ENCODE measurements at regions not wholly inside any gene's neighbourhood (a gene's known extent, or its start where the extent isn't known, plus 50 kb on each side); places are given as distances from the start of the nearest gene placed in this dataset.

DNA sequence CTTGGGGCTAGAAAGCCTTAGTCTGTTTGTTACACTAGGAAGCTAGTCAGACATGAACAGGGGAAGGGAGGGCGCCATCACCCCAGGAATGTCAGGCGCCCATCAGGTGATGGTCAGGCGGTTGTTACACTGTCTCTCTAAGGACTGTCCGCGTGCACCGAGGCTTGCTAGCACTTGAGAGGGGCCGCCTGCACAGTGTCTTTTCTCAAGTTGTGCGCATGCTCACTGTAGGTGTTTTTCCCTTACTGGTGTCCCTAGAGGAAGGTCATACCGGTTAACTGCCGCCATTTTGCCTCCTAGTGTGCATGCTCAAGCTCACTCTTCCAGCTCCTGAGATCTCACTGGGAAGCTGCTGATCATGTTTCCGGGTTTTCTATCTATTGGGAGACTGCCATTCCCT is 855.0 kb upstream of the TMEM132C start:
- Histone ChIP-seq H3K4me3 (ENCODE audit: low read depth in 1 of 2, low read length in 2 of 2) (no peak overlapping the region), H3K4me1 (ENCODE audit: control insufficient read depth in 1 of 2, insufficient read depth in 2 of 2, low read length in 2 of 2) (no peaks in the 10 kb centered on the region)

DNA sequence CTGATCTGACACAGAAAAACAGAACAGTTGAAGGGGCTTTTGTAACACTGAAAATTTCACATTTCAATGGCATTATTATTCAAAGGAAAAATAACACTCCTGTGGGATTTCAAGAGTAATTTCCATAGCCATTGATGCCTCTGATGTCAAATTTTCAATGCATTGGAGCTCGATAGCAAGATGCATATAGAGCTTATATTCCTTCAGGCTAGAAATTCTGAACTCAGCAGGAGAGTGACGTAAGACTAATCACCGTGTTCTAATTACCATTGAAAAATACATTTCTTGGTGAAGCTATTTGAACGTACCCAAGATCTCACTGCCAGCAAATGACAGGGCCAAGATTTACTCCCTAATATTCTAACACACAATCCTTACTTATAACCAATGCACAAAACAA is 854.1 kb upstream of the TMEM132C start:
- Histone ChIP-seq H3K9ac (ENCODE audit: low read depth in 1 of 2, low read length in 2 of 2) (no peak overlapping the region), H3K27ac (ENCODE audit: low read depth, low read length) (no peak overlapping the region), H3K4me3 (ENCODE audit: low read depth in 1 of 2, low read length in 2 of 2) (no peak overlapping the region), H3K9me3 (ENCODE audit: control insufficient read depth in 1 of 2, low read length in 2 of 2) (peaks cover 0 to 3% of the 10 kb centered on the region in 2 donors), H3K27me3 (ENCODE audit: control insufficient read depth in 1 of 2, insufficient read depth in 2 of 2, low read length in 2 of 2) (no peaks in the 10 kb centered on the region), H3K36me3 (ENCODE audit: control insufficient read depth in 1 of 2, insufficient read depth in 2 of 2, low read length in 2 of 2) (no peaks in the 10 kb centered on the region), H3K4me1 (ENCODE audit: control insufficient read depth in 1 of 2, insufficient read depth in 2 of 2, low read length in 2 of 2) (no peaks in the 10 kb centered on the region)

More for the DNA sequence above, 855.0 kb upstream of the TMEM132C start:
- Histone ChIP-seq H3K9me3 (ENCODE audit: control insufficient read depth in 1 of 2, low read length in 2 of 2) (no peaks in the 10 kb centered on the region), H3K9ac (ENCODE audit: low read depth in 1 of 2, low read length in 2 of 2) (no peak overlapping the region), H3K27ac (ENCODE audit: low read depth, low read length) (no peak overlapping the region), H3K36me3 (ENCODE audit: control insufficient read depth in 1 of 2, insufficient read depth in 2 of 2, low read length in 2 of 2) (no peaks in the 10 kb centered on the region), H3K27me3 (ENCODE audit: control insufficient read depth in 1 of 2, insufficient read depth in 2 of 2, low read length in 2 of 2) (no peaks in the 10 kb centered on the region)

DNA sequence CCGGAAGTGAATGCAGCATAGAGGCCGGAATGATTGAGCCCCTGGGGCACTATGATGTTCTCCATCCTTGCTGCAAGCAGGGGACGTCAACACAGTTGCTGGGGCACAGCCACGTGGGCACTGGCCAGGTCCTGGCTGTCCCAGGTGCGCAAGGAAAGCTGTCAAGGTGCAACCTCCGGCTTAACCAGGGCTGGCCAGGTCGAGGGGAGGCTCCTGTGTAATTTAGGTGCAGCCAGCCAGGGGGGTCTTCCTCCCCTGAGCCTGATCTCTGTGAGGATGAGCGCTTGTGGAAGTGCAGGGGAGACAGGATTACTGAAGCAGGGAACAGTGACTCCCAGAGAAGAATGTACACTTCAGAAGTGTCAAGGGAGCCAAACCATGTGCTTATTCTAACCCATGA is 852.8 kb upstream of the TMEM132C start:
- Histone ChIP-seq H3K36me3 (ENCODE audit: control insufficient read depth in 1 of 2, insufficient read depth in 2 of 2, low read length in 2 of 2) (no peaks in the 10 kb centered on the region), H3K9ac (ENCODE audit: low read depth in 1 of 2, low read length in 2 of 2) (no peak overlapping the region), H3K27me3 (ENCODE audit: control insufficient read depth in 1 of 2, insufficient read depth in 2 of 2, low read length in 2 of 2) (no peaks in the 10 kb centered on the region), H3K4me3 (ENCODE audit: low read depth in 1 of 2, low read length in 2 of 2) (no peak overlapping the region), H3K27ac (ENCODE audit: low read depth, low read length) (no peak overlapping the region), H3K9me3 (ENCODE audit: control insufficient read depth in 1 of 2, low read length in 2 of 2) (peaks cover 0 to 3% of the 10 kb centered on the region in 2 donors), H3K4me1 (ENCODE audit: control insufficient read depth in 1 of 2, insufficient read depth in 2 of 2, low read length in 2 of 2) (no peaks in the 10 kb centered on the region)

DNA sequence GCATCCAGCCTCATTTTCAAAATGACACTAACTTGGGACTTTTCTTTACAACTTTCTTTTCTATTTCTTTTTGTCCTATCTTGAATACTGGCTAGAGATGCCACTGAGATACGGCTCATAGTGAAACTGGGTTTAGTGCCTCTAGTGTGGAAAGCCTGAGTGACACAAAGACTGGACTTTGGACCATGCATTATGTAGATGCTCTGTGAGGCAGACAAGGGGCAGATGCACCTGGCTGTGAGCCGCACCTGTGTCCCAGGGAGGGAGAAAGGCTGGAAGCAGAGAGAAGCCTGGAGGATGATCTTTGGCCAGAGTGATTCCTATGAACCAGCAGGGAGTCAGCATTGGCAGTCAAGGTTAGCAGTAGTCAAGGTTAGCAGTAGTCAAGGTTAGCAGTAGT is 852.3 kb upstream of the TMEM132C start:
- no peaks in the 10 kb centered on the region for H3K27me3 ChIP-seq (ENCODE audit: control insufficient read depth in 1 of 2, insufficient read depth in 2 of 2, low read length in 2 of 2)
- H3K9ac ChIP-seq (ENCODE audit: low read depth in 1 of 2, low read length in 2 of 2): no peak overlapping the region
- no peak overlapping the region for H3K27ac ChIP-seq (ENCODE audit: low read depth, low read length)
- no peaks in the 10 kb centered on the region for H3K36me3 ChIP-seq (ENCODE audit: control insufficient read depth in 1 of 2, insufficient read depth in 2 of 2, low read length in 2 of 2)
- no peak overlapping the region for H3K4me3 ChIP-seq (ENCODE audit: low read depth in 1 of 2, low read length in 2 of 2)
- H3K9me3 ChIP-seq (ENCODE audit: control insufficient read depth in 1 of 2, low read length in 2 of 2): peaks cover 0 to 3% of the 10 kb centered on the region in 2 donors
- no peaks in the 10 kb centered on the region for H3K4me1 ChIP-seq (ENCODE audit: control insufficient read depth in 1 of 2, insufficient read depth in 2 of 2, low read length in 2 of 2)

DNA sequence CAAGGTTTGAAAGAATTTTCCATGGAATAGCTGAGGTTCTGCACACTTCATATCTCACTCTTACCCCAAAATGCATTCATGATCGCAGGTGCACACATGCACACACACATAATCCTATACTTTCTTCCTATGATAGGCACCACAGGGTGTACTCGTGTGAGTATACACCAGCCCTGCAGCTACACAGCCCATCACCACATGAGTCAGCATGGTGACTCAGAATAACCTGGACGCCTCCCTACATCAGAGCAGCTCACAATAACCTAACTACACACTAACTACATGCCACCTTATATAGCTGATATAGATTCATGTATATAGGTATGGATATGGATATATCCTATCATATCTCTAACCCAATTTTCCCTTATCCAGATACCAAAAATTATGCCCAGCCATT is 850.2 kb upstream of the TMEM132C start:
- H3K4me1 ChIP-seq (ENCODE audit: control insufficient read depth in 1 of 2, insufficient read depth in 2 of 2, low read length in 2 of 2): no peaks in the 10 kb centered on the region
- H3K9me3 ChIP-seq (ENCODE audit: control insufficient read depth in 1 of 2, low read length in 2 of 2): peaks cover 0 to 3% of the 10 kb centered on the region in 2 donors
- no peak overlapping the region for H3K27ac ChIP-seq (ENCODE audit: low read depth, low read length)
- H3K27me3 ChIP-seq (ENCODE audit: control insufficient read depth in 1 of 2, insufficient read depth in 2 of 2, low read length in 2 of 2): no peaks in the 10 kb centered on the region
- H3K36me3 ChIP-seq (ENCODE audit: control insufficient read depth in 1 of 2, insufficient read depth in 2 of 2, low read length in 2 of 2): no peaks in the 10 kb centered on the region
- no peak overlapping the region for H3K4me3 ChIP-seq (ENCODE audit: low read depth in 1 of 2, low read length in 2 of 2)
- H3K9ac ChIP-seq (ENCODE audit: low read depth in 1 of 2, low read length in 2 of 2): no peak overlapping the region

- Histone ChIP-seq H3K4me3 (ENCODE audit: low read depth in 1 of 2, low read length in 2 of 2) (no peak overlapping the region), H3K27me3 (ENCODE audit: control insufficient read depth in 1 of 2, insufficient read depth in 2 of 2, low read length in 2 of 2) (no peaks in the 10 kb centered on the region), H3K9ac (ENCODE audit: low read depth in 1 of 2, low read length in 2 of 2) (no peak overlapping the region), H3K36me3 (ENCODE audit: control insufficient read depth in 1 of 2, insufficient read depth in 2 of 2, low read length in 2 of 2) (no peaks in the 10 kb centered on the region), H3K27ac (ENCODE audit: low read depth, low read length) (no peak overlapping the region), H3K9me3 (ENCODE audit: control insufficient read depth in 1 of 2, low read length in 2 of 2) (peaks cover 0 to 3% of the 10 kb centered on the region in 2 donors), H3K4me1 (ENCODE audit: control insufficient read depth in 1 of 2, insufficient read depth in 2 of 2, low read length in 2 of 2) (no peaks in the 10 kb centered on the region)
Measured at GRCh38 chr12:127419111-127419510, 847.9 kb upstream of the TMEM132C start.

DNA sequence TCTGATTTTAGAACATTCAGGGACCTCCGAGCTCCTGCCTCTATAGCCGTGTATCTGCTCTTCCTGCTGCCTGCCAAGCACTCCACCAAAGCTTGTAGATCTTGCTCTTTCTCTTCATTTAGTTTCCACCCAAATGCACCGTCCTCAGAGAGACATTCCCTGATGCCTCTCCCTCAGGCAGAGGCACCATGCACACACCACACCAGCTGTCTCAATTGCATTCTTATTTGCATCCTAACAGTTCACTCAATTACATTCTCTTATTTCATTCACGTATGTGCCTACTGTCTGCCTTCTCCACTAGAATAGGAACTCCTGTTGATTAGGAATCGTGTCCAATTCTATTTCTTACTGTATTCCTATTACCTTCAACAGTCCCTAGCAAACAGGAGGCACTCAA is 845.4 kb upstream of the TMEM132C start:
- no peaks in the 10 kb centered on the region for H3K36me3 ChIP-seq (ENCODE audit: control insufficient read depth in 1 of 2, insufficient read depth in 2 of 2, low read length in 2 of 2)
- no peak overlapping the region for H3K4me3 ChIP-seq (ENCODE audit: low read depth in 1 of 2, low read length in 2 of 2)
- H3K9ac ChIP-seq (ENCODE audit: low read depth in 1 of 2, low read length in 2 of 2): no peak overlapping the region
- H3K27ac ChIP-seq (ENCODE audit: low read depth, low read length): no peak overlapping the region
- peaks cover 0 to 3% of the 10 kb centered on the region in 2 donors for H3K9me3 ChIP-seq (ENCODE audit: control insufficient read depth in 1 of 2, low read length in 2 of 2)
- H3K27me3 ChIP-seq (ENCODE audit: control insufficient read depth in 1 of 2, insufficient read depth in 2 of 2, low read length in 2 of 2): no peaks in the 10 kb centered on the region
- no peaks in the 10 kb centered on the region for H3K4me1 ChIP-seq (ENCODE audit: control insufficient read depth in 1 of 2, insufficient read depth in 2 of 2, low read length in 2 of 2)

- Histone ChIP-seq H3K4me3 (ENCODE audit: low read depth in 1 of 2, low read length in 2 of 2) (no peak overlapping the region), H3K9me3 (ENCODE audit: control insufficient read depth in 1 of 2, low read length in 2 of 2) (no peaks in the 10 kb centered on the region), H3K9ac (ENCODE audit: low read depth in 1 of 2, low read length in 2 of 2) (no peak overlapping the region), H3K36me3 (ENCODE audit: control insufficient read depth in 1 of 2, insufficient read depth in 2 of 2, low read length in 2 of 2) (no peaks in the 10 kb centered on the region), H3K4me1 (ENCODE audit: control insufficient read depth in 1 of 2, insufficient read depth in 2 of 2, low read length in 2 of 2) (no peaks in the 10 kb centered on the region), H3K27ac (ENCODE audit: low read depth, low read length) (no peak overlapping the region), H3K27me3 (ENCODE audit: control insufficient read depth in 1 of 2, insufficient read depth in 2 of 2, low read length in 2 of 2) (no peaks in the 10 kb centered on the region)
Measured at GRCh38 chr12:127422935-127423566, 843.9 kb upstream of the TMEM132C start.

- Histone ChIP-seq H3K9ac (ENCODE audit: low read depth in 1 of 2, low read length in 2 of 2) (no peak overlapping the region), H3K4me1 (ENCODE audit: control insufficient read depth in 1 of 2, insufficient read depth in 2 of 2, low read length in 2 of 2) (no peaks in the 10 kb centered on the region), H3K27ac (ENCODE audit: low read depth, low read length) (no peak overlapping the region), H3K9me3 (ENCODE audit: control insufficient read depth in 1 of 2, low read length in 2 of 2) (no peaks in the 10 kb centered on the region), H3K27me3 (ENCODE audit: control insufficient read depth in 1 of 2, insufficient read depth in 2 of 2, low read length in 2 of 2) (no peaks in the 10 kb centered on the region), H3K4me3 (ENCODE audit: low read depth in 1 of 2, low read length in 2 of 2) (no peak overlapping the region), H3K36me3 (ENCODE audit: control insufficient read depth in 1 of 2, insufficient read depth in 2 of 2, low read length in 2 of 2) (no peaks in the 10 kb centered on the region)
Measured at GRCh38 chr12:127425474-127425873, 841.5 kb upstream of the TMEM132C start.

GRCh38 chr12:127428420-127428819 is 838.5 kb upstream of the TMEM132C start:
- Histone ChIP-seq H3K4me3 (ENCODE audit: low read depth in 1 of 2, low read length in 2 of 2) (no peak overlapping the region), H3K27me3 (ENCODE audit: control insufficient read depth in 1 of 2, insufficient read depth in 2 of 2, low read length in 2 of 2) (no peaks in the 10 kb centered on the region), H3K9ac (ENCODE audit: low read depth in 1 of 2, low read length in 2 of 2) (no peak overlapping the region), H3K4me1 (ENCODE audit: control insufficient read depth in 1 of 2, insufficient read depth in 2 of 2, low read length in 2 of 2) (no peaks in the 10 kb centered on the region), H3K27ac (ENCODE audit: low read depth, low read length) (no peak overlapping the region), H3K9me3 (ENCODE audit: control insufficient read depth in 1 of 2, low read length in 2 of 2) (no peaks in the 10 kb centered on the region), H3K36me3 (ENCODE audit: control insufficient read depth in 1 of 2, insufficient read depth in 2 of 2, low read length in 2 of 2) (no peaks in the 10 kb centered on the region)
